HG03432 (cell line): ENCODE measurements at regions not wholly inside any gene's neighbourhood (a gene's known extent, or its start where the extent isn't known, plus 50 kb on each side); places are given as distances from the start of the nearest gene placed in this dataset.

Experiments used
- ATAC-seq: cut with Tn5 transposase; IDR thresholded peaks from one replicate; pipeline ENCODE4 v1.9.1; 2021; ENCODE audit warnings: mild to moderate bottlenecking, moderate library complexity; ENCODE audit not compliant: unreplicated experiment

GRCh38 chr2:143835481-143835880 is 684.4 kb downstream of the ZEB2 start:
- ATAC-seq: no peak

GRCh38 chr2:143833015-143833660 is 686.8 kb downstream of the ZEB2 start:
- no peak for ATAC-seq

- no peak for ATAC-seq
Observed at GRCh38 chr2:143830476-143830875, 689.4 kb downstream of the ZEB2 start.

- ATAC-seq: no peak
Observed at GRCh38 chr2:143828763-143829537, 691.0 kb downstream of the ZEB2 start.

GRCh38 chr2:143824791-143825190 is 695.1 kb downstream of the ZEB2 start:
- no peak for ATAC-seq

GRCh38 chr2:143823876-143824275 is 694.7 kb downstream of the ARHGAP15 start:
- ATAC-seq: no peak

GRCh38 chr2:143823296-143823695 is 694.1 kb downstream of the ARHGAP15 start:
- no peak for ATAC-seq

- ATAC-seq: no peak
Observed at GRCh38 chr2:143822736-143823135, 693.5 kb downstream of the ARHGAP15 start.

GRCh38 chr2:143819764-143820163 is 690.5 kb downstream of the ARHGAP15 start:
- ATAC-seq: no peak

- ATAC-seq: no peak
Observed at GRCh38 chr2:143819190-143819735, 690.0 kb downstream of the ARHGAP15 start.
